SK-N-SH (cell line): ENCODE measurements at regions not wholly inside any gene's neighbourhood (a gene's known extent, or its start where the extent isn't known, plus 50 kb on each side); places are given as distances from the start of the nearest gene placed in this dataset.

ENCODE experiments used
- CTCF ChIA-PET: fragments of 300-600, 350-600 bp; formaldehyde crosslinking; extraction: SDS; loops from one replicate; lab custom pipeline; 2021; lab: Yijun Ruan, JAX
- POLR2A ChIA-PET: fragments of 350-600 bp; sonication (Branson Sonifier 250); formaldehyde crosslinking; extraction: SDS; loops from one replicate; lab custom pipeline; 2020; ENCODE audit warnings: antibody characterized with exemption, inconsistent platforms; lab: Yijun Ruan, JAX
- DNase-seq: peaks from one replicate; pipeline ENCODE4 v3.0.0; 2012
- H2AFZ ChIP-seq: fragments of 200-600 bp; sonication (generic); 2 replicates; pipeline ENCODE4 v1.8.1; 2016; ENCODE audit warnings: antibody characterized with exemption, mild to moderate bottlenecking, low read depth
- H3F3A ChIP-seq: fragments of 200-600 bp; sonication (generic); replicated peaks from 2 replicates; pipeline ENCODE3; 2016; ENCODE audit warnings: antibody characterized with exemption, mild to moderate bottlenecking; ENCODE audit not compliant: insufficient read depth
- H3K27ac ChIP-seq, 2 experiments: fragments of 200-500 bp in 1 of 2; fragments of 200-600 bp in 1 of 2; sonication (Bioruptor generic) in 1 of 2; sonication (generic), shearing (Covaris generic) in 1 of 2; 2 replicates each; pipeline versions ENCODE4 v1.5.1 to v1.6.1; 2014 to 2016; ENCODE audit warnings: low read depth in 2 of 2, inconsistent platforms in 1 of 2, low read length in 1 of 2, mild to moderate bottlenecking in 1 of 2, mixed read lengths in 1 of 2
- H3K27me3 ChIP-seq: fragments of 200-600 bp; sonication (generic), shearing (Covaris generic); 2 replicates; pipeline ENCODE4 v1.6.1; 2016; ENCODE audit warnings: mixed run types; ENCODE audit not compliant: insufficient read depth
- H3K36me3 ChIP-seq, 2 experiments: fragments of 200-500 bp in 1 of 2; fragments of 200-600 bp in 1 of 2; sonication (Bioruptor generic) in 1 of 2; sonication (generic) in 1 of 2; replicated peaks in 1 of 2; 2 replicates each; pipeline versions ENCODE3 to v1.5.1; 2014 to 2016; ENCODE audit warnings: low read length in 1 of 2, mild to moderate bottlenecking in 1 of 2; ENCODE audit not compliant: insufficient read depth in 2 of 2, control insufficient read depth in 1 of 2
- H3K4me1 ChIP-seq, 2 experiments: fragments of 200-500 bp in 1 of 2; fragments of 200-600 bp in 1 of 2; sonication (Bioruptor generic) in 1 of 2; sonication (generic), shearing (Covaris generic) in 1 of 2; 2 replicates each; pipeline versions ENCODE4 v1.5.1 to v1.6.1; 2014 to 2016; ENCODE audit warnings: low read depth in 1 of 2, low read length in 1 of 2, mixed run types in 1 of 2; ENCODE audit not compliant: insufficient read depth in 2 of 2, control insufficient read depth in 1 of 2
- H3K4me2 ChIP-seq: fragments of 200-600 bp; sonication (generic), shearing (Covaris generic); 2 replicates; pipeline ENCODE4 v1.6.1; 2017; ENCODE audit warnings: mixed run types
- H3K4me3 ChIP-seq, 2 experiments: fragments of 200-500 bp in 1 of 2; fragments of 200-600 bp in 1 of 2; sonication (Bioruptor generic) in 1 of 2; sonication (generic), shearing (Covaris generic) in 1 of 2; 2 replicates each; pipeline versions ENCODE4 v1.5.1 to v1.8.1; 2014 to 2016; ENCODE audit warnings: low read depth in 2 of 2, inconsistent platforms in 1 of 2, low read length in 1 of 2, mild to moderate bottlenecking in 1 of 2, mixed read lengths in 1 of 2, moderate library complexity in 1 of 2
- H3K79me2 ChIP-seq: fragments of 200-600 bp; sonication (generic); 2 replicates; pipeline ENCODE4 v1.8.1; 2017; ENCODE audit warnings: mild to moderate bottlenecking; ENCODE audit not compliant: insufficient read depth
- H3K9ac ChIP-seq: fragments of 200-600 bp; sonication (generic); 2 replicates; pipeline ENCODE4 v1.6.1; 2017; ENCODE audit warnings: mixed run types
- H3K9me2 ChIP-seq: fragments of 200-600 bp; sonication (generic); 2 replicates; pipeline ENCODE4 v1.6.1; 2017; ENCODE audit warnings: mixed run types
- H3K9me3 ChIP-seq: fragments of 200-600 bp; sonication (generic); 2 replicates; pipeline ENCODE4 v1.6.1; 2017; ENCODE audit warnings: mixed run types, mild to moderate bottlenecking, moderate library complexity
- H4K20me1 ChIP-seq: fragments of 200-600 bp; sonication (generic); 2 replicates; pipeline ENCODE4 v1.6.1; 2017; ENCODE audit warnings: mild to moderate bottlenecking, mixed run types; ENCODE audit not compliant: insufficient read depth
- CHD2 ChIP-seq: fragments of 150-350 bp; IDR thresholded peaks from 2 replicates; pipeline ENCODE4 v1.6.1; 2018; ENCODE audit warnings: low read length; ENCODE audit not compliant: partially characterized antibody
- EP300 ChIP-seq, 2 experiments: IDR thresholded peaks; 2 replicates each; pipeline versions ENCODE4 v1.4.0 to v1.6.1; 2012; ENCODE audit warnings: borderline replicate concordance in 1 of 2, low read depth in 1 of 2, low read length in 1 of 2
- JUND ChIP-seq: IDR thresholded peaks from 2 replicates; pipeline ENCODE4 v1.4.0; 2012
- NFIC ChIP-seq: IDR thresholded peaks from 2 replicates; pipeline ENCODE4 v1.4.0; 2012; ENCODE audit warnings: borderline replicate concordance
- POLR2AphosphoS5 ChIP-seq: IDR thresholded peaks from 2 replicates; pipeline ENCODE4 v1.6.1; 2012; ENCODE audit warnings: low read depth, low read length
- RAD21 ChIP-seq: IDR thresholded peaks from 2 replicates; pipeline ENCODE4 v1.6.1; 2012; ENCODE audit warnings: mild to moderate bottlenecking, low read length
- RFX5 ChIP-seq: IDR thresholded peaks from 2 replicates; pipeline ENCODE4 v1.6.1; 2012; ENCODE audit warnings: mild to moderate bottlenecking, improper control_type of control experiment, low read length
- SIN3A ChIP-seq: IDR thresholded peaks from 2 replicates; pipeline ENCODE4 v1.6.1; 2012; ENCODE audit warnings: low read depth, mild to moderate bottlenecking, low read length, moderate library complexity, borderline replicate concordance
- TCF12 ChIP-seq: IDR thresholded peaks from 2 replicates; pipeline ENCODE4 v1.4.0; 2012
- WGBS: methylation state at CpG from one replicate; pipeline ENCODE4 v1.1.6; 2017; ENCODE audit warnings: low lambda C conversion rate; 5-methylcytosine and 5-hydroxymethylcytosine counted together
- TF ChIP-seq, protein P1 (sequence below): IDR thresholded peaks from 2 replicates; pipeline ENCODE4 v1.4.0; 2012; ENCODE audit warnings: low read depth
- TF ChIP-seq, protein P2 (sequence below): IDR thresholded peaks from 2 replicates; pipeline ENCODE4 v1.6.1; 2012; ENCODE audit warnings: mild to moderate bottlenecking, low read depth, low read length, moderate library complexity
- TF ChIP-seq, protein P3 (sequence below): fragments of 150-350 bp; IDR thresholded peaks from 2 replicates; pipeline ENCODE4 v1.6.1; 2017; ENCODE audit warnings: antibody characterized with exemption, low read length, low read depth, borderline replicate concordance
- TF ChIP-seq, protein P4 (sequence below): IDR thresholded peaks from 2 replicates; pipeline ENCODE4; 2012

DNA sequence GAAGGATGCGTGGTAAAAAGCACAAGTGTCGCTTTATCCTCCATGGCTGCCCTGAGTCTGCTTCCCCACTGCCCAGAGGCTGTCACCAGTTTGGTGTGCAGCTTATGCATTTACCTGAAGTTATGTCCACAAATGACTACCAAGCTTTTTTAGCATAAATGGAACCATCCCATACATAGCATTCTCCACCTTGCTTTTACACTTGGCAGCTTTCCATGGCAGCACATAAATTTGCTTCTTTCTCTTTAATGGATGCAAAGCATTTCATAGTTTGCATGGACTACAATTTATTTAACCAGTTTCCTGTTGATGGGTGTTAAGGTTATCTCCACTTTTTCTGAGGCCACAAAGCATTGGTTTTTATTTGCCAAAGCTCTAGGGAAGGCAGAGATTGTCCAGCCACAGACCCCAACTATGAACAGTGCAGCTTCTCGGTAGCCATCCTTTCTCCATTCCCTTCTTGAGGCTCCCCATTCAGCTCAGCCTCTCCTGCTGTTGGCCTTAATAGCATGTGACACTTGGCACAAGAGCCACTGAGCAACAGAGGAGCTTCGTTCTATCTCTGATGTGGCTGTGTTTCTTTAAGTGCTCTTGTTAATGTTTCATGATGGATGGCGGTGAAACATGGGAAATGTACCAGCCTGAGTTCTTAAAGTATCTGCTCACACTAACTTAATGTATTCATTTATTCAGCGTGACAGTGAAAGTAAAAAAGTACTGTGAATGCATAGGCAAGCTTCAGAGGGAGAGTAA, 59.8 kb upstream of the NAV2 start:
- CTCF ChIA-PET: interaction anchor here (0.7 to 2.3 kb wide), 8 partner anchors 21 to 148 kb away, joined by 3 to 9 read pairs (median 4); no protein-coding TSS in a partner anchor
- 69% methylated on average over 6 of the region's 6 CpGs for WGBS

More for the DNA sequence above, 59.8 kb upstream of the NAV2 start:
- peak overlapping the region in 1 of 2 experiments; percentile 83; a peak in 3 of 4 replicates for H3K27ac ChIP-seq
- peaks cover 26% of the 10 kb centered on the region for H4K20me1 ChIP-seq
- POLR2A ChIA-PET: interaction anchor here (0.6 kb wide), 1 partner anchor 233 kb away, joined by 5 read pairs; no protein-coding TSS in a partner anchor
- H3K9me2 ChIP-seq: no peaks in the 10 kb centered on the region
- peak; percentile 37 for TF ChIP-seq NFIC
- TF ChIP-seq, protein P1, sequence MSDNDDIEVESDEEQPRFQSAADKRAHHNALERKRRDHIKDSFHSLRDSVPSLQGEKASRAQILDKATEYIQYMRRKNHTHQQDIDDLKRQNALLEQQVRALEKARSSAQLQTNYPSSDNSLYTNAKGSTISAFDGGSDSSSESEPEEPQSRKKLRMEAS: no peak
- TF ChIP-seq RAD21: no peak; the same call in 1 of the 2 replicates
- TF ChIP-seq, protein P2, sequence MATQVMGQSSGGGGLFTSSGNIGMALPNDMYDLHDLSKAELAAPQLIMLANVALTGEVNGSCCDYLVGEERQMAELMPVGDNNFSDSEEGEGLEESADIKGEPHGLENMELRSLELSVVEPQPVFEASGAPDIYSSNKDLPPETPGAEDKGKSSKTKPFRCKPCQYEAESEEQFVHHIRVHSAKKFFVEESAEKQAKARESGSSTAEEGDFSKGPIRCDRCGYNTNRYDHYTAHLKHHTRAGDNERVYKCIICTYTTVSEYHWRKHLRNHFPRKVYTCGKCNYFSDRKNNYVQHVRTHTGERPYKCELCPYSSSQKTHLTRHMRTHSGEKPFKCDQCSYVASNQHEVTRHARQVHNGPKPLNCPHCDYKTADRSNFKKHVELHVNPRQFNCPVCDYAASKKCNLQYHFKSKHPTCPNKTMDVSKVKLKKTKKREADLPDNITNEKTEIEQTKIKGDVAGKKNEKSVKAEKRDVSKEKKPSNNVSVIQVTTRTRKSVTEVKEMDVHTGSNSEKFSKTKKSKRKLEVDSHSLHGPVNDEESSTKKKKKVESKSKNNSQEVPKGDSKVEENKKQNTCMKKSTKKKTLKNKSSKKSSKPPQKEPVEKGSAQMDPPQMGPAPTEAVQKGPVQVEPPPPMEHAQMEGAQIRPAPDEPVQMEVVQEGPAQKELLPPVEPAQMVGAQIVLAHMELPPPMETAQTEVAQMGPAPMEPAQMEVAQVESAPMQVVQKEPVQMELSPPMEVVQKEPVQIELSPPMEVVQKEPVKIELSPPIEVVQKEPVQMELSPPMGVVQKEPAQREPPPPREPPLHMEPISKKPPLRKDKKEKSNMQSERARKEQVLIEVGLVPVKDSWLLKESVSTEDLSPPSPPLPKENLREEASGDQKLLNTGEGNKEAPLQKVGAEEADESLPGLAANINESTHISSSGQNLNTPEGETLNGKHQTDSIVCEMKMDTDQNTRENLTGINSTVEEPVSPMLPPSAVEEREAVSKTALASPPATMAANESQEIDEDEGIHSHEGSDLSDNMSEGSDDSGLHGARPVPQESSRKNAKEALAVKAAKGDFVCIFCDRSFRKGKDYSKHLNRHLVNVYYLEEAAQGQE: no peak
- peak; percentile 31; the same call in 1 of the 2 replicates for TF ChIP-seq POLR2AphosphoS5
- TF ChIP-seq, protein P3, sequence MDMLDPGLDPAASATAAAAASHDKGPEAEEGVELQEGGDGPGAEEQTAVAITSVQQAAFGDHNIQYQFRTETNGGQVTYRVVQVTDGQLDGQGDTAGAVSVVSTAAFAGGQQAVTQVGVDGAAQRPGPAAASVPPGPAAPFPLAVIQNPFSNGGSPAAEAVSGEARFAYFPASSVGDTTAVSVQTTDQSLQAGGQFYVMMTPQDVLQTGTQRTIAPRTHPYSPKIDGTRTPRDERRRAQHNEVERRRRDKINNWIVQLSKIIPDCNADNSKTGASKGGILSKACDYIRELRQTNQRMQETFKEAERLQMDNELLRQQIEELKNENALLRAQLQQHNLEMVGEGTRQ: no peak
- TF ChIP-seq CHD2: no peak
- TF ChIP-seq, protein P4, sequence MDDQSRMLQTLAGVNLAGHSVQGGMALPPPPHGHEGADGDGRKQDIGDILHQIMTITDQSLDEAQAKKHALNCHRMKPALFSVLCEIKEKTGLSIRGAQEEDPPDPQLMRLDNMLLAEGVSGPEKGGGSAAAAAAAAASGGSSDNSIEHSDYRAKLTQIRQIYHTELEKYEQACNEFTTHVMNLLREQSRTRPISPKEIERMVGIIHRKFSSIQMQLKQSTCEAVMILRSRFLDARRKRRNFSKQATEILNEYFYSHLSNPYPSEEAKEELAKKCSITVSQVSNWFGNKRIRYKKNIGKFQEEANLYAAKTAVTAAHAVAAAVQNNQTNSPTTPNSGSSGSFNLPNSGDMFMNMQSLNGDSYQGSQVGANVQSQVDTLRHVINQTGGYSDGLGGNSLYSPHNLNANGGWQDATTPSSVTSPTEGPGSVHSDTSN: peak; percentile 85
- peak; percentile 85 for TF ChIP-seq TCF12
- TF ChIP-seq RFX5: no peak
- 0 out of 2 replicates have a peak, but pooled peaks have one; percentile 36 for TF ChIP-seq SIN3A
- TF ChIP-seq JUND: peak; percentile 20; the same call in 1 of the 2 replicates
- peak; percentile 34 to 59; a peak in 2 of 4 replicates for TF ChIP-seq EP300 (IDR thresholded peaks at IDR 0.05; ENCODE audit: borderline replicate concordance in 1 of 2, low read depth in 1 of 2, low read length in 1 of 2)
- H3K79me2 ChIP-seq: peaks cover 79% of the 10 kb centered on the region
- no peak overlapping the region for H2AFZ ChIP-seq
- no peak overlapping the region for H3K4me2 ChIP-seq
- H3K36me3 ChIP-seq: peaks cover 0 to 26% of the 10 kb centered on the region in 2 experiments
- H3K4me3 ChIP-seq: no peak overlapping the region
- H3K9me3 ChIP-seq: no peaks in the 10 kb centered on the region
- peaks cover 12% of the 10 kb centered on the region for H3F3A ChIP-seq
- peaks cover 0 to 45% of the 10 kb centered on the region in 2 experiments; a peak in 2 of 4 replicates for H3K4me1 ChIP-seq
- no peak overlapping the region for H3K9ac ChIP-seq
- no peaks in the 10 kb centered on the region for H3K27me3 ChIP-seq
- no peak for DNase-seq
